ENCODE measurements at regions not wholly inside any gene's neighbourhood (a gene's known extent, or its start where the extent isn't known, plus 50 kb on each side); places are given as distances from the start of the nearest gene placed in this dataset.
A peak's percentile ranks its signal among the peaks of the same experiment; 100 is the strongest.

DNA sequence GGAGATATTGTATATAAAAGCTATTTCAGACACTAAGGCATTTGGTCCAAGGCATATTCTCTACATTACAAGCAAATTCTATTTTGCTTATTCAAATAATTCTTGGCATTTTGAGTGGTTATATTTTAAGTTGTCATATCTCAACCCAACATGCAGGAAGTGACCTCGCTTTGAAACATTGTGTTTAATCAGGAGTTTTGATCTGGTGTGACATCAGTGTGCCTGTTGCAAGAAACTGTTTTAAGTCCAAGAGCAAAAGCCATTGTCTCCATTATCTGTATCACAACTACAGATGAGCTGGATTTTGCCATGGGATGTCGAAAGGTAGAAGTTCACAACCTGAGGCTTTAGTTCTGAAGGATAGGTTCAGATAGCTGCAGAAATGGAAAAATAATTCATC lies 509.9 kb upstream of the ID4 start:
- H3K4me3 ChIP-seq (ENCODE audit: low read length): no peak overlapping the region
- no peaks in the 10 kb centered on the region for H3K27me3 ChIP-seq (ENCODE audit: insufficient read depth, low read depth, low read length)
- no peak overlapping the region for H2AFZ ChIP-seq (ENCODE audit: low read depth, low read length)
- no peaks in the 10 kb centered on the region for H3K9me2 ChIP-seq (ENCODE audit: insufficient read depth, low read length)
- no peaks in the 10 kb centered on the region for H3K79me2 ChIP-seq (replicated peaks; ENCODE audit: insufficient read depth, low read length)
- H4K20me1 ChIP-seq (ENCODE audit: insufficient read depth): no peaks in the 10 kb centered on the region
- no peak overlapping the region for H3K9ac ChIP-seq (ENCODE audit: low read length)
- H3K4me2 ChIP-seq (ENCODE audit: low read length): no peak overlapping the region
- H3F3A ChIP-seq (ENCODE audit: insufficient read depth, low read length, poor library complexity, severe bottlenecking): no peaks in the 10 kb centered on the region
- H3K36me3 ChIP-seq (ENCODE audit: insufficient read depth, low read length): no peaks in the 10 kb centered on the region
- H3K27ac ChIP-seq (ENCODE audit: low read length): peak overlapping the region; percentile 46
- TF ChIP-seq MXI1 (conservative IDR thresholded peaks at IDR 0.05; ENCODE audit: poor library complexity, severe bottlenecking) (no peak), SMC3 (conservative IDR thresholded peaks at IDR 0.05; ENCODE audit: poor library complexity) (no peak), EP300 (conservative IDR thresholded peaks at IDR 0.05; ENCODE audit: poor library complexity, severe bottlenecking) (no peak), RAD21 (conservative IDR thresholded peaks at IDR 0.05) (no peak)
- TF ChIP-seq, protein P1, sequence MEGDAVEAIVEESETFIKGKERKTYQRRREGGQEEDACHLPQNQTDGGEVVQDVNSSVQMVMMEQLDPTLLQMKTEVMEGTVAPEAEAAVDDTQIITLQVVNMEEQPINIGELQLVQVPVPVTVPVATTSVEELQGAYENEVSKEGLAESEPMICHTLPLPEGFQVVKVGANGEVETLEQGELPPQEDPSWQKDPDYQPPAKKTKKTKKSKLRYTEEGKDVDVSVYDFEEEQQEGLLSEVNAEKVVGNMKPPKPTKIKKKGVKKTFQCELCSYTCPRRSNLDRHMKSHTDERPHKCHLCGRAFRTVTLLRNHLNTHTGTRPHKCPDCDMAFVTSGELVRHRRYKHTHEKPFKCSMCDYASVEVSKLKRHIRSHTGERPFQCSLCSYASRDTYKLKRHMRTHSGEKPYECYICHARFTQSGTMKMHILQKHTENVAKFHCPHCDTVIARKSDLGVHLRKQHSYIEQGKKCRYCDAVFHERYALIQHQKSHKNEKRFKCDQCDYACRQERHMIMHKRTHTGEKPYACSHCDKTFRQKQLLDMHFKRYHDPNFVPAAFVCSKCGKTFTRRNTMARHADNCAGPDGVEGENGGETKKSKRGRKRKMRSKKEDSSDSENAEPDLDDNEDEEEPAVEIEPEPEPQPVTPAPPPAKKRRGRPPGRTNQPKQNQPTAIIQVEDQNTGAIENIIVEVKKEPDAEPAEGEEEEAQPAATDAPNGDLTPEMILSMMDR (IDR thresholded peaks at IDR 0.05; ENCODE audit: poor library complexity, severe bottlenecking): no peak
- H3K9me3 ChIP-seq (ENCODE audit: low read length): no peaks in the 10 kb centered on the region

DNA sequence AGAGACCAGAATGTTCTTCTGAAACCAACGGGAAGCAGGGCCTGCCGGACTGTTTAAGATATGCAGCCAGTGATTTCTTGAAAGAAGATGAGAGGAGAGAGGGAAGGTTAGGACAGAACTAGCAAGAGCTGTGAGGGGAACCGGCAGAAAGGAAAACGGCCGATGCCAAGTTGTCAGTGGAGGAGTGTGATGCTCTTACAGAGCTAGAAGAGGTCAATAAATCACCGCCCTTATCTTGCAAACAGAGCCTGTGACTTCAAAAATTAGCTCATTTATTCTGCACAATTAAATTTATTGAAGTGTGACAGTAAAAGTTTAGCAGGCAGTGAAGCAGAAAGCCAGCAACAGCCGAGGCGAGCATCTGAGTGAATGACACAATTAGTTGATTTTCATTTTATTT lies 509.5 kb upstream of the ID4 start:
- Histone ChIP-seq H3F3A (ENCODE audit: insufficient read depth, low read length, poor library complexity, severe bottlenecking) (no peaks in the 10 kb centered on the region), H3K9me2 (ENCODE audit: insufficient read depth, low read length) (no peaks in the 10 kb centered on the region), H2AFZ (ENCODE audit: low read depth, low read length) (no peak overlapping the region), H4K20me1 (ENCODE audit: insufficient read depth) (no peaks in the 10 kb centered on the region), H3K79me2 (replicated peaks; ENCODE audit: insufficient read depth, low read length) (no peaks in the 10 kb centered on the region), H3K4me3 (ENCODE audit: low read length) (no peak overlapping the region), H3K4me2 (ENCODE audit: low read length) (no peak overlapping the region), H3K36me3 (ENCODE audit: insufficient read depth, low read length) (no peaks in the 10 kb centered on the region), H3K9me3 (ENCODE audit: low read length) (no peaks in the 10 kb centered on the region), H3K27ac (ENCODE audit: low read length) (peak overlapping the region; percentile 46), H3K27me3 (ENCODE audit: insufficient read depth, low read depth, low read length) (no peaks in the 10 kb centered on the region), H3K9ac (ENCODE audit: low read length) (no peak overlapping the region)
- TF ChIP-seq RAD21 (conservative IDR thresholded peaks at IDR 0.05) (no peak), MXI1 (conservative IDR thresholded peaks at IDR 0.05; ENCODE audit: poor library complexity, severe bottlenecking) (no peak), POLR2AphosphoS5 (IDR thresholded peaks at IDR 0.05) (no peak), TAF1 (IDR thresholded peaks at IDR 0.05; ENCODE audit: low read depth) (no peak), EZH2 (IDR thresholded peaks at IDR 0.05; ENCODE audit: borderline replicate concordance, insufficient read depth, low read length, poor library complexity, severe bottlenecking) (no peak), EP300 (conservative IDR thresholded peaks at IDR 0.05; ENCODE audit: poor library complexity, severe bottlenecking) (no peak), SMC3 (conservative IDR thresholded peaks at IDR 0.05; ENCODE audit: poor library complexity) (no peak)
- TF ChIP-seq, protein P1 (IDR thresholded peaks at IDR 0.05; ENCODE audit: poor library complexity, severe bottlenecking): no peak
- TF ChIP-seq, protein P2, sequence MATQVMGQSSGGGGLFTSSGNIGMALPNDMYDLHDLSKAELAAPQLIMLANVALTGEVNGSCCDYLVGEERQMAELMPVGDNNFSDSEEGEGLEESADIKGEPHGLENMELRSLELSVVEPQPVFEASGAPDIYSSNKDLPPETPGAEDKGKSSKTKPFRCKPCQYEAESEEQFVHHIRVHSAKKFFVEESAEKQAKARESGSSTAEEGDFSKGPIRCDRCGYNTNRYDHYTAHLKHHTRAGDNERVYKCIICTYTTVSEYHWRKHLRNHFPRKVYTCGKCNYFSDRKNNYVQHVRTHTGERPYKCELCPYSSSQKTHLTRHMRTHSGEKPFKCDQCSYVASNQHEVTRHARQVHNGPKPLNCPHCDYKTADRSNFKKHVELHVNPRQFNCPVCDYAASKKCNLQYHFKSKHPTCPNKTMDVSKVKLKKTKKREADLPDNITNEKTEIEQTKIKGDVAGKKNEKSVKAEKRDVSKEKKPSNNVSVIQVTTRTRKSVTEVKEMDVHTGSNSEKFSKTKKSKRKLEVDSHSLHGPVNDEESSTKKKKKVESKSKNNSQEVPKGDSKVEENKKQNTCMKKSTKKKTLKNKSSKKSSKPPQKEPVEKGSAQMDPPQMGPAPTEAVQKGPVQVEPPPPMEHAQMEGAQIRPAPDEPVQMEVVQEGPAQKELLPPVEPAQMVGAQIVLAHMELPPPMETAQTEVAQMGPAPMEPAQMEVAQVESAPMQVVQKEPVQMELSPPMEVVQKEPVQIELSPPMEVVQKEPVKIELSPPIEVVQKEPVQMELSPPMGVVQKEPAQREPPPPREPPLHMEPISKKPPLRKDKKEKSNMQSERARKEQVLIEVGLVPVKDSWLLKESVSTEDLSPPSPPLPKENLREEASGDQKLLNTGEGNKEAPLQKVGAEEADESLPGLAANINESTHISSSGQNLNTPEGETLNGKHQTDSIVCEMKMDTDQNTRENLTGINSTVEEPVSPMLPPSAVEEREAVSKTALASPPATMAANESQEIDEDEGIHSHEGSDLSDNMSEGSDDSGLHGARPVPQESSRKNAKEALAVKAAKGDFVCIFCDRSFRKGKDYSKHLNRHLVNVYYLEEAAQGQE (IDR thresholded peaks at IDR 0.05; ENCODE audit: borderline replicate concordance): no peak
